A549 (cell line): ENCODE measurements at regions not wholly inside any gene's neighbourhood (a gene's known extent, or its start where the extent isn't known, plus 50 kb on each side); places are given as distances from the start of the nearest gene placed in this dataset.

Source experiments
- CTCF ChIP-seq: fragments of >200 bp; sonication (Bioruptor Twin); formaldehyde crosslinking; IDR thresholded peaks from 3 replicates; pipeline ENCODE4 v1.5.1; 2016
- ELK1 ChIP-seq: fragments of 150-350 bp; IDR thresholded peaks from 2 replicates; pipeline ENCODE4 v1.6.1; 2014; ENCODE audit warnings: low read depth, mild to moderate bottlenecking, low read length
- HDAC2 ChIP-seq: fragments of 200-600 bp; sonication (generic); IDR thresholded peaks from 2 replicates; pipeline ENCODE4 v1.6.1; 2016
- MAX ChIP-seq: IDR thresholded peaks from 2 replicates; pipeline ENCODE4 v1.6.1; 2012
- POLR2A ChIP-seq: IDR thresholded peaks from 2 replicates; pipeline ENCODE4 v1.6.1; 2012; ENCODE audit warnings: mild to moderate bottlenecking, low read length
- ZFP36 ChIP-seq: fragments of 450-650 bp; IDR thresholded peaks from 2 replicates; pipeline ENCODE4 v1.6.1; 2014; ENCODE audit warnings: borderline replicate concordance; ENCODE audit not compliant: partially characterized antibody

GRCh38 chr5:57725658-57726504, 243.3 kb upstream of the ACTBL2 start:
- no peak for TF ChIP-seq ELK1
- TF ChIP-seq HDAC2 = no peak
- TF ChIP-seq MAX = no peak
- TF ChIP-seq ZFP36 = no peak
- TF ChIP-seq CTCF = no peak
- TF ChIP-seq POLR2A = no peak
